ENCODE measurements at regions not wholly inside any gene's neighbourhood (a gene's known extent, or its start where the extent isn't known, plus 50 kb on each side); places are given as distances from the start of the nearest gene placed in this dataset.

DNA sequence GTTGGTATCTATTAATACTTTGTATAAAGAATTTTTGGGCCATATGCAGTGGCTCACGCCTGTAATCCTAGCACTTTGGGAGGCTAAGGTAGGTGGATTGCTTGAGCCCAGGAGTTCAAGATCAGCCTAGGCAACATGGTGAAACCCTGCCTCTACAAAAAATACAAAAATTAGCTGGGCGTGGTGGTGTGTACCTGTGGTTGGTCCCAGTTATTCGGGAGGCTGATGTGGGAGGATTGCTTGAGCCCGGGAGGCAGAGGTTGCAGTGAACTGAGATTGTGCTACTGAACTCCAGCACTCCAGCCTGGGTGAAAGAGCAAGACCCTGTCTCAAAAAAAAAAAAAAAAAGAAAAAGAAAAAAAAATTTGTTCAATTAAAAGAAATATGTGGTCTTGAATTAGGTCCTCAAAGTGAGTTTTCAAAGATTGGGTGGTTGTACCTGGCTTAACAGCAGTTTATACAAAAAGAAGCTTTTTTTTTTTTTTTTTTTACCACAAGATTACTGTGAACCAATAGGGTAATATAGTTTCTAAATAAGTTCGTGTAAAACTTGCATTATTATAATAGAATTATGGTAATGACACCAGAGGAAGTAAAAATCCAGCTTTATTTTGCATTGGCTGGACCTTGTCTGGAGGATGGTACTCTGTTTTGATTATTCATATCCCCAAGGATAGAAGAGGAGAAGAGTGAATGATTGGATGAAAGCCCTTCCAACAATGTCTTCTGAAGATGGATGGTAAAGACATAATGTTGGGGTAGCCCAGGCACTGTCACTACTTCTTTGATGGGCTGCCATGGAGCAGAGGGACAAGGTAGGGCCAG is 210.3 kb downstream of the MYCN start:
- TF ChIP-seq, protein P1, sequence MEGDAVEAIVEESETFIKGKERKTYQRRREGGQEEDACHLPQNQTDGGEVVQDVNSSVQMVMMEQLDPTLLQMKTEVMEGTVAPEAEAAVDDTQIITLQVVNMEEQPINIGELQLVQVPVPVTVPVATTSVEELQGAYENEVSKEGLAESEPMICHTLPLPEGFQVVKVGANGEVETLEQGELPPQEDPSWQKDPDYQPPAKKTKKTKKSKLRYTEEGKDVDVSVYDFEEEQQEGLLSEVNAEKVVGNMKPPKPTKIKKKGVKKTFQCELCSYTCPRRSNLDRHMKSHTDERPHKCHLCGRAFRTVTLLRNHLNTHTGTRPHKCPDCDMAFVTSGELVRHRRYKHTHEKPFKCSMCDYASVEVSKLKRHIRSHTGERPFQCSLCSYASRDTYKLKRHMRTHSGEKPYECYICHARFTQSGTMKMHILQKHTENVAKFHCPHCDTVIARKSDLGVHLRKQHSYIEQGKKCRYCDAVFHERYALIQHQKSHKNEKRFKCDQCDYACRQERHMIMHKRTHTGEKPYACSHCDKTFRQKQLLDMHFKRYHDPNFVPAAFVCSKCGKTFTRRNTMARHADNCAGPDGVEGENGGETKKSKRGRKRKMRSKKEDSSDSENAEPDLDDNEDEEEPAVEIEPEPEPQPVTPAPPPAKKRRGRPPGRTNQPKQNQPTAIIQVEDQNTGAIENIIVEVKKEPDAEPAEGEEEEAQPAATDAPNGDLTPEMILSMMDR (IDR thresholded peaks at IDR 0.05; ENCODE audit: low read depth, low read length) = no peak

DNA sequence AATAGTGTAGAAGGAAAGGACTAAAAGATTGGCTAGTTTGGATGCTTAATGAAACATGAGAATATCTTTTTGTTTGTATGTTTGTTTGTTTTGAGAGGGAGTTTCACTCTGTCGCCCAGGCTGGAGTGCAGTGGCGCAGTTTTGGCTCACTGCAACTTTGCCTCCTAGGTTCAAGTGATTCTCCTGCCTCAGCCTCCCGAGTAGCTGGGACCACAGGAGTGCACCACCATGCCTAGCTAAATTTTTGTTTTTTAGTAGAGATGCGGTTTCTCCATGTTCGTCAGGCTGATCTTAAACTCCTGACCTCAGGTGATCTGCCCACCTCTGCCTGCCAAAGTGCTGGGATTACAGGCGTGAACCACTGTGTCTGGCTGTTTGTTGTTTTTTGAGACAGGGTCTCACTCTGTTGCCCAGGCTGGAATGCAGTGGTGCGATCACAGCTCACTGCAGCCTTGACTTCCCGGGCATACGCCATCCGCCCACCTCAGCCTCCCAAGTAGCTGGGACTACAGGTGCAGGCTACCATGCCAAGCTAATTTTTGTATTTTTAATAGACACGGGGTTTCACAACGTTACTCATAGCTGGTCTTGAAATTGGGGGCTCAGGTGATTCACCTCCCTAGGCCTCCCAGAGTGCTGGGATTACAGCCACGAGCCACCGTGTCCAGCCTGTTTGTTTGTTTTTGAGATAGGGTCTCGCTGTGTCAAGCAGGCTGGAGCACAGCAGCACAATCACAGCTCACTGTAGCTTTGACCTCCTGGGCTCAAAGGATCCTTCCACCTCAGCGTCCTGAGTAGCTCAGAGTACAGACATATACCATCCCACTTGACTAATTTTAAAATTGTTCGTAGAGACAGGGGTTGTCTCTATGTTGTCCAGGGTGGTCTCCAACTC is 209.2 kb downstream of the MYCN start:
- TF ChIP-seq, protein P1 (IDR thresholded peaks at IDR 0.05; ENCODE audit: low read depth, low read length) = no peak
- no peak for DNase-seq (ENCODE audit: extremely low read depth, low read depth)

More for the DNA sequence above, 210.3 kb downstream of the MYCN start:
- no peak for DNase-seq (ENCODE audit: extremely low read depth, low read depth)

GRCh38 chr2:16148632-16149348 is 208.4 kb downstream of the MYCN start:
- TF ChIP-seq, protein P1 (IDR thresholded peaks at IDR 0.05; ENCODE audit: low read depth, low read length) = no peak
- no peak for DNase-seq (ENCODE audit: extremely low read depth, low read depth)

DNA sequence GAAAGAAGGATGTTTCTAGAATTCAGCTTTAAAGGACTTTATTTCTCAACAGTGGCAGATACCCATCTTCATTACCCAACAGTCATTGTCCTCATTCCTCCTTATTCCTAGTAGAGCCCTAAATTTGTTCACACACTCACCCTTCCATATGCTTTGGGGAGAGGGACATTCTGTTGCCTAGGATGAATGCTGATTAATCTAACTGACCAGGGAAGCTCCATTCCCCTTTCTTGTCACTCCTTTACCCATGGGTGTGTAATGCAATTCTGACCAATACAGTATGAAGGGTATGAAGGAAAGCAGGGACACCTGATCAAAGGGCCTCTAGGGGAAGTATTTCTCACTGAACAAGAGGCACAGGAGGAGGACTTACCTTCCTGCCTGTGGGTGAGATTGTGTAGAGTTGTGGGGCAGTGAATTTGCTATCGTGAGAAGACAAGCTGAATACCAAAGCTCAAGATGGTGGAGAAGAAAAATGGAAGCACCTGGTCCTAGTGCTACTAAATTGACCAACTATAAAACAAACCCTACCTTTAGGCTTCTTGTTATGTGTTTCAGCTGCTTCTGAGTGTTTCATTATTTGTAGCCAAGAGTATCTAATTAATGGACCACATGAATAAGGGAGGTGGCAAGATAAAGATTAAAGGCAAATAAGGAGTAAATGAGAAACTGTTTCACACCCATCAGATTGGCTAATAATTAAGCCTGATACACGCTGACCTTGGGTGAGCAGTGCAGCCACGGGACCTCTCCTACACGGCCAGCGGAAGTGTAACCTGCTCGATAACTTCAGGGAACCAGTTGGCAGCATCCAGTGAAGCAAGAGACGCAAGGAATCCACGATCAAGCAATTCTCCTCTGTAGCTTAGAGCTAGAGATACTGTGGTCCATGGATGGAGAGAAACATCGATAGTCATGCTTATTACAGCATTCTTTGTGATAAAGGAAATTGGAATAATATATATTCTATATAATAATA is 202.3 kb downstream of the MYCN start:
- DNase-seq (ENCODE audit: extremely low read depth, low read depth) = no peak
- TF ChIP-seq, protein P1 (IDR thresholded peaks at IDR 0.05; ENCODE audit: low read depth, low read length) = no peak

DNA sequence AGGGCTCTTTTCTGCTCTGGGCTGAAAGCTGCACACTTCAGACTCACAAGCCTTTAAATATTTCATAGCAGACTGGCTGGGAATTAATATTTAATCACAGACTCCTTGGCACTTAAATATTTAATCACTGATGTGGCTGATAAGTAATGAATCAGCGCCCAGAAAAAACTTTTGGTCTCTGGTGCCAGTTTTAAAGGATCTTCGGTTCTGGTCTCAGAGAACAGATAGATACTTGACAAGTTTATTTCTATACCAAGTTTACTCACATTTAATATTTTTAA is 201.2 kb downstream of the MYCN start:
- no peak for DNase-seq (ENCODE audit: extremely low read depth, low read depth)
- TF ChIP-seq, protein P1 (IDR thresholded peaks at IDR 0.05; ENCODE audit: low read depth, low read length) = no peak

- TF ChIP-seq, protein P1 (IDR thresholded peaks at IDR 0.05; ENCODE audit: low read depth, low read length) = no peak
- no peak for DNase-seq (ENCODE audit: extremely low read depth, low read depth)
Observed at GRCh38 chr2:16140771-16141640, 200.7 kb downstream of the MYCN start.
